Brain microvascular endothelial cell (primary cell): ENCODE measurements at regions not wholly inside any gene's neighbourhood (a gene's known extent, or its start where the extent isn't known, plus 50 kb on each side); places are given as distances from the start of the nearest gene placed in this dataset.

Experiments
- DNase-seq: peaks from one replicate; pipeline ENCODE4 v3.0.0-alpha.2; 2020
- H3K27ac ChIP-seq: fragments of 250-450 bp; sonication (Bioruptor Pico); 2 replicates; pipeline ENCODE4 v1.5.1; 2020; ENCODE audit warnings: mild to moderate bottlenecking, moderate library complexity
- H3K27me3 ChIP-seq: fragments of 250-450 bp; sonication (Bioruptor Pico); replicated peaks from 2 replicates; pipeline ENCODE4 v1.5.1; 2020; ENCODE audit warnings: mild to moderate bottlenecking
- H3K36me3 ChIP-seq: fragments of 250-450 bp; sonication (Bioruptor Pico); replicated peaks from 2 replicates; pipeline ENCODE4 v1.5.1; 2020; ENCODE audit warnings: mild to moderate bottlenecking
- H3K4me3 ChIP-seq: 2 replicates; pipeline ENCODE4 v1.5.1; 2011; ENCODE audit warnings: low read depth, mild to moderate bottlenecking, control low read depth, low read length, moderate library complexity
- CTCF ChIP-seq: IDR thresholded peaks from 2 replicates; pipeline ENCODE4 v1.5.1; 2011; ENCODE audit warnings: low read depth, mild to moderate bottlenecking, moderate library complexity, low read length, control low read depth, inconsistent platforms; ENCODE audit errors: missing control alignments
- in situ Hi-C: cut with HindIII; loops from 2 replicates; pipeline ENCODE4 v1.10.0; 2017; ENCODE audit warnings: low sequenced_read_pairs, low pct_ligation_motif_present

GRCh38 chr2:181326661-181327060 lies 130.5 kb upstream of the ITGA4 start:
- no peak for TF ChIP-seq CTCF

GRCh38 chr2:181330286-181330685 lies 126.9 kb upstream of the ITGA4 start:
- DNase-seq = no peak
- H3K4me3 ChIP-seq = no peak overlapping the region
- in situ Hi-C loops = no loop called here
- no peaks in the 10 kb centered on the region for H3K36me3 ChIP-seq
- no peak for TF ChIP-seq CTCF
- H3K27me3 ChIP-seq = no peaks in the 10 kb centered on the region
- no peak overlapping the region for H3K27ac ChIP-seq

More at GRCh38 chr2:181326661-181327060, 130.5 kb upstream of the ITGA4 start:
- in situ Hi-C loops = no loop called here
- no peak overlapping the region for H3K27ac ChIP-seq
- no peak for DNase-seq
- H3K4me3 ChIP-seq = no peak overlapping the region
- no peaks in the 10 kb centered on the region for H3K36me3 ChIP-seq
- no peaks in the 10 kb centered on the region for H3K27me3 ChIP-seq

GRCh38 chr2:181332044-181332605 lies 125.1 kb upstream of the ITGA4 start:
- DNase-seq = no peak
- Histone ChIP-seq H3K27me3 (no peaks in the 10 kb centered on the region), H3K4me3 (no peak overlapping the region), H3K27ac (no peak overlapping the region), H3K36me3 (no peaks in the 10 kb centered on the region)
- no peak for TF ChIP-seq CTCF
- in situ Hi-C loops = no loop called here

- Histone ChIP-seq H3K4me3 (no peak overlapping the region), H3K27ac (no peak overlapping the region), H3K27me3 (no peaks in the 10 kb centered on the region), H3K36me3 (no peaks in the 10 kb centered on the region)
- DNase-seq = no peak
- TF ChIP-seq CTCF = no peak
- in situ Hi-C loops = no loop called here
Observed at GRCh38 chr2:181334158-181334826, 122.9 kb upstream of the ITGA4 start.

- TF ChIP-seq CTCF = no peak
- H3K27me3 ChIP-seq = no peaks in the 10 kb centered on the region
- H3K36me3 ChIP-seq = no peaks in the 10 kb centered on the region
- in situ Hi-C loops = no loop called here
- H3K4me3 ChIP-seq = no peak overlapping the region
- H3K27ac ChIP-seq = no peak overlapping the region
- DNase-seq = no peak
Observed at GRCh38 chr2:181340891-181341290, 116.3 kb upstream of the ITGA4 start.
